Endothelial cell of umbilical vein (primary cell): ENCODE measurements at regions not wholly inside any gene's neighbourhood (a gene's known extent, or its start where the extent isn't known, plus 50 kb on each side); places are given as distances from the start of the nearest gene placed in this dataset.

Experiments
- BruUV-seq: library from RNA; stranded (reverse); fragments of 400-500 nt; replicated peaks from 2 replicates; lab custom pipeline; 2021; lab: Mats Ljungman, UMichigan
- CTCF ChIA-PET: fragments of 300-600, 350-600 bp; sonication (Branson Sonifier 250); formaldehyde crosslinking; loops from one replicate; lab custom pipeline; 2021; ENCODE audit warnings: antibody characterized with exemption, inconsistent platforms; lab: Charles Lee
- POLR2A ChIA-PET: fragments of 300-600, 350-600 bp; sonication (Branson Sonifier 250); formaldehyde crosslinking; loops from one replicate; lab custom pipeline; 2021; ENCODE audit warnings: antibody characterized with exemption, inconsistent platforms; lab: Charles Lee
- DNase-seq: peaks from one replicate; pipeline ENCODE4 v3.0.0-alpha.2; 2011; ENCODE audit warnings: low read depth, low spot score
- FAIRE-seq: peaks from 2 replicates; lab custom pipeline; 2011; peaks lifted over from hg19 to GRCh38; lab: Jason Lieb, UNC
- H2AFZ ChIP-seq: 2 replicates; pipeline ENCODE4 v1.6.0; 2012; ENCODE audit warnings: low read depth, low read length, control low read depth, inconsistent platforms
- H3K27ac ChIP-seq: 2 replicates; pipeline ENCODE4 v1.5.1; 2011; ENCODE audit warnings: low read depth, mild to moderate bottlenecking, control low read depth, low read length, moderate library complexity; ENCODE audit not compliant: insufficient read depth
- H3K27me3 ChIP-seq, 2 experiments: 2 replicates each; pipeline versions ENCODE4 v1.6.0 to v1.6.1; 2011; ENCODE audit warnings: low read length in 2 of 2, mixed read lengths in 1 of 2; ENCODE audit not compliant: control insufficient read depth in 2 of 2, insufficient read depth in 2 of 2
- H3K36me3 ChIP-seq, 2 experiments: 2 replicates in 1 of 2; 3 replicates in 1 of 2; pipeline ENCODE4 v1.5.1; 2011; ENCODE audit warnings: low read length in 2 of 2, mild to moderate bottlenecking in 1 of 2, moderate library complexity in 1 of 2; ENCODE audit not compliant: control insufficient read depth in 2 of 2, insufficient read depth in 2 of 2; ENCODE audit errors: extremely low read depth in 1 of 2
- H3K4me1 ChIP-seq: 3 replicates; pipeline ENCODE4 v1.5.1; 2011; ENCODE audit warnings: mild to moderate bottlenecking, low read length; ENCODE audit not compliant: control insufficient read depth, insufficient read depth; ENCODE audit errors: extremely low read depth
- H3K4me2 ChIP-seq: 2 replicates; pipeline ENCODE4 v1.6.1; 2011; ENCODE audit warnings: low read length, control low read depth, mixed read lengths; ENCODE audit not compliant: insufficient read depth
- H3K4me3 ChIP-seq, 3 experiments: fragments of 200-600 bp in 1 of 3; sonication (generic), shearing (Covaris generic) in 1 of 3; replicated peaks in 1 of 3; 2 replicates each; pipeline ENCODE4 v1.5.1; 2011 to 2016; ENCODE audit warnings: control low read depth in 3 of 3, low read length in 3 of 3, mild to moderate bottlenecking in 2 of 3, inconsistent platforms in 1 of 3, low read depth in 1 of 3, moderate library complexity in 1 of 3; ENCODE audit not compliant: insufficient read depth in 1 of 3
- H3K79me2 ChIP-seq: 2 replicates; pipeline ENCODE4 v1.6.0; 2012; ENCODE audit warnings: low read length, inconsistent platforms; ENCODE audit not compliant: control insufficient read depth, insufficient read depth
- H3K9ac ChIP-seq: replicated peaks from 2 replicates; pipeline ENCODE3; 2011; ENCODE audit warnings: low read length, control low read depth; ENCODE audit not compliant: insufficient read depth; ENCODE audit errors: extremely low read depth
- H3K9me1 ChIP-seq: replicated peaks from 3 replicates; pipeline ENCODE4 v1.6.0; 2011; ENCODE audit warnings: mild to moderate bottlenecking, low read length; ENCODE audit not compliant: control insufficient read depth, insufficient read depth; ENCODE audit errors: extremely low read depth
- H3K9me3 ChIP-seq: replicated peaks from 2 replicates; pipeline ENCODE4 v1.5.1; 2012; ENCODE audit warnings: low read length, inconsistent platforms; ENCODE audit not compliant: control insufficient read depth, insufficient read depth
- H4K20me1 ChIP-seq: replicated peaks from 2 replicates; pipeline ENCODE3; 2011; ENCODE audit warnings: mild to moderate bottlenecking, low read length; ENCODE audit not compliant: control insufficient read depth, insufficient read depth; ENCODE audit errors: extremely low read depth
- EZH2 ChIP-seq: IDR thresholded peaks from 2 replicates; pipeline ENCODE4 v1.6.1; 2012; ENCODE audit warnings: borderline replicate concordance, low read depth, mild to moderate bottlenecking, moderate library complexity, low read length, inconsistent platforms; ENCODE audit not compliant: severe bottlenecking
- JUN ChIP-seq: IDR thresholded peaks from 2 replicates; pipeline ENCODE4 v1.6.1; 2011; ENCODE audit warnings: borderline replicate concordance, low read depth; ENCODE audit not compliant: insufficient read length, insufficient read depth
- MYC ChIP-seq: IDR thresholded peaks from one replicate; pipeline ENCODE4 v1.6.1; 2011; ENCODE audit warnings: mild to moderate bottlenecking, low read depth, low read length
- dilution Hi-C: fragments of 300-500 bp; cut with MboI; formaldehyde crosslinking; loops from one replicate; pipeline ENCODE4 v1.15.0; 2019; ENCODE audit warnings: low sequenced_read_pairs; ENCODE audit not compliant: extremely low pct_ligation_motif_present
- intact Hi-C: fragments of 100-400 bp; cut with micrococcal nuclease; formaldehyde crosslinking; loops from one replicate; pipeline ENCODE4 v1.10.0; 2022

DNA sequence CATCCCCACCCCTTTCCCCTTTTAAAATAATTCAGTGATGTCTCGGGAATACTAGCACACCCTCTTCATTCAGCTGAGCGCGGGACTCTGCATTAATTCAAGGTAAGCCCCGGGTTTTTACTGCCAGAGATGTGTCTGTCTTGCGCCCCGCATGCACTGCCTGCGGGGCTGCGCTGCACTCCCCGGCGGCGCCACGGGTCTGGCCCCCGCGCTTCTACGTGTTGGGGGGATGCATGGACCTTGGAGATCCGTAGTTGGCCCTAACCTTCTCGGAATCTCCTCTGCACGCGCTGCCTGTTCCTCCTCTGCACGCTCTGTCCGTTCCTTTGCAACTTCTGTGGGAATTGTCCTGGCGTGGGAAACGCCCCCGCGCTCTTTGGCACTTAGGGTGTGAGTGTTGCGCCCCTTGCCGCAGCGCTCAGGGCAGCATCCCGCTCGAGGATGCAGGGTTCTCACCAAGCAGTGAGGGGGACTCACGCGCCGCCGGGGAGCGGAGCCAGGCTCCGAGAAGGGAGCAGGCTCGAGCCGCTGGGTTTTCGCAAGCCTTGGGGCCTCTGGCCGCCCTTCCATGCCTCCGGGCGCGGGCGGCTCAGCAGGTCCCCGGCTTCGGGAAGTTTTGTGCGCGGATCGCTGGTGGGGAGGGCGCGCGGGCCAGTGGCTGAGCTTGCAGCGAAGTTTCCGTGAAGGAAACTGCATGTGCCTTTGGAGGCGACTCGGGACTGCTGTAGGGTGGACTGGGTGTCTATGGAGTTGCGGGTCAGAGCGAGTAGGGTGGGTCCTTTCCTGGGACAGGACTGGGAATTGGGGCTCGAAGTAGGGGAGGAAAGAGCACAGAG, 165.1 kb upstream of the CACNA1E start:
- no peak overlapping the region for H3K27ac ChIP-seq
- H3K4me1 ChIP-seq = no peaks in the 10 kb centered on the region
- dilution Hi-C loops (loop anchor here (25.0 kb wide), 1 partner anchor 94 kb away; no protein-coding TSS in a partner anchor), intact Hi-C loops (no loop called here)
- H2AFZ ChIP-seq = no peak overlapping the region
- FAIRE-seq (no peak), DNase-seq (no peak)
- H3K9me3 ChIP-seq = no peaks in the 10 kb centered on the region
- CTCF ChIA-PET = no interaction called here
- H3K9me1 ChIP-seq = no peaks in the 10 kb centered on the region
- H3K79me2 ChIP-seq = no peaks in the 10 kb centered on the region
- BruUV-seq = no TSS peak
- H3K27me3 ChIP-seq = peaks cover 31 to 38% of the 10 kb centered on the region in 2 experiments
- H3K4me3 ChIP-seq = no peak overlapping the region
- no peak overlapping the region for H3K4me2 ChIP-seq
- H3K9ac ChIP-seq = no peak overlapping the region
- H3K36me3 ChIP-seq = no peaks in the 10 kb centered on the region
- POLR2A ChIA-PET = no interaction called here
- H4K20me1 ChIP-seq = no peaks in the 10 kb centered on the region
- TF ChIP-seq EZH2 = peak; percentile 44
- no peak for TF ChIP-seq MYC

DNA sequence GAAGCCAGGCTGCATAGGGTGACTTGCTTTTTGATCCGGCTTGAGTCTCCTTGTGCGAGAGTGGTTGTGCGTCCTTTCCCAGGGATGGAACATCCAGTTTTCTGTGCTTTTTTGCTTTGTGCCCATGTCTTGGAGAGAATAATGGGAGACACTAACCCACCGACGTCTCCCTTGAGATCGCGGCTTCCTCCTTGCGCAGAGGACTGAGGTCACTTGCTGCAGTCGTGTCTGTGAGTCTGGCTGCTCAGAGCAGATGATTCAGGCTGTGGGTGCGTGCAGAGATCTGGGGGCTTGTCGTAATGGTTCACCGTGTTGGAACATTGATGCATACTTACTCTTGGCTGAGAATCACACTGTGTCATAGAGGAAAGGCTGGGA, 164.5 kb upstream of the CACNA1E start:
- H3K4me3 ChIP-seq = no peak overlapping the region

More for the DNA sequence above, 164.5 kb upstream of the CACNA1E start:
- Histone ChIP-seq H3K79me2 (no peaks in the 10 kb centered on the region), H3K27ac (no peak overlapping the region), H3K9me1 (no peaks in the 10 kb centered on the region), H3K4me2 (no peak overlapping the region), H3K36me3 (no peaks in the 10 kb centered on the region), H3K4me1 (no peaks in the 10 kb centered on the region), H3K9ac (no peak overlapping the region), H3K9me3 (no peaks in the 10 kb centered on the region), H3K27me3 (peaks cover 31 to 35% of the 10 kb centered on the region in 2 experiments), H4K20me1 (no peaks in the 10 kb centered on the region), H2AFZ (no peak overlapping the region)
- POLR2A ChIA-PET = no interaction called here
- no peak for DNase-seq
- dilution Hi-C loops = loop anchor here (25.0 kb wide), 1 partner anchor 93 kb away; no protein-coding TSS in a partner anchor
- BruUV-seq = no TSS peak
- intact Hi-C loops = no loop called here
- TF ChIP-seq JUN (no peak), EZH2 (peak; percentile 26)
- no peak for FAIRE-seq
- CTCF ChIA-PET = no interaction called here
